ENCODE measurements at regions not wholly inside any gene's neighbourhood (a gene's known extent, or its start where the extent isn't known, plus 50 kb on each side); places are given as distances from the start of the nearest gene placed in this dataset.
A peak's percentile ranks its signal among the peaks of the same experiment; 100 is the strongest.

GRCh38 chr12:5369298-5369697 lies 62.6 kb upstream of the NTF3 start:
- H3K9me3 ChIP-seq = no peaks in the 10 kb centered on the region
- no peaks in the 10 kb centered on the region for H3K36me3 ChIP-seq (replicated peaks in 1 of 2; ENCODE audit: insufficient read depth in 1 of 2, low read depth in 2 of 2)
- 57 to 64% methylated on average over 6 of the region's 6 CpGs for WGBS, 2 donors
- H3K4me1 ChIP-seq = no peaks in the 10 kb centered on the region
- TF ChIP-seq POLR2A (IDR thresholded peaks at IDR 0.05) = no peak
- TF ChIP-seq, protein P1, sequence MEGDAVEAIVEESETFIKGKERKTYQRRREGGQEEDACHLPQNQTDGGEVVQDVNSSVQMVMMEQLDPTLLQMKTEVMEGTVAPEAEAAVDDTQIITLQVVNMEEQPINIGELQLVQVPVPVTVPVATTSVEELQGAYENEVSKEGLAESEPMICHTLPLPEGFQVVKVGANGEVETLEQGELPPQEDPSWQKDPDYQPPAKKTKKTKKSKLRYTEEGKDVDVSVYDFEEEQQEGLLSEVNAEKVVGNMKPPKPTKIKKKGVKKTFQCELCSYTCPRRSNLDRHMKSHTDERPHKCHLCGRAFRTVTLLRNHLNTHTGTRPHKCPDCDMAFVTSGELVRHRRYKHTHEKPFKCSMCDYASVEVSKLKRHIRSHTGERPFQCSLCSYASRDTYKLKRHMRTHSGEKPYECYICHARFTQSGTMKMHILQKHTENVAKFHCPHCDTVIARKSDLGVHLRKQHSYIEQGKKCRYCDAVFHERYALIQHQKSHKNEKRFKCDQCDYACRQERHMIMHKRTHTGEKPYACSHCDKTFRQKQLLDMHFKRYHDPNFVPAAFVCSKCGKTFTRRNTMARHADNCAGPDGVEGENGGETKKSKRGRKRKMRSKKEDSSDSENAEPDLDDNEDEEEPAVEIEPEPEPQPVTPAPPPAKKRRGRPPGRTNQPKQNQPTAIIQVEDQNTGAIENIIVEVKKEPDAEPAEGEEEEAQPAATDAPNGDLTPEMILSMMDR (IDR thresholded peaks at IDR 0.05) = no peak
- H3K27ac ChIP-seq = no peak overlapping the region
- no peak for ATAC-seq
- DNase-seq = no peak
- no peaks in the 10 kb centered on the region for H3K27me3 ChIP-seq
- no peak overlapping the region for H3K4me3 ChIP-seq
- intact Hi-C loops (cut with DNase I) = no loop called here

DNA sequence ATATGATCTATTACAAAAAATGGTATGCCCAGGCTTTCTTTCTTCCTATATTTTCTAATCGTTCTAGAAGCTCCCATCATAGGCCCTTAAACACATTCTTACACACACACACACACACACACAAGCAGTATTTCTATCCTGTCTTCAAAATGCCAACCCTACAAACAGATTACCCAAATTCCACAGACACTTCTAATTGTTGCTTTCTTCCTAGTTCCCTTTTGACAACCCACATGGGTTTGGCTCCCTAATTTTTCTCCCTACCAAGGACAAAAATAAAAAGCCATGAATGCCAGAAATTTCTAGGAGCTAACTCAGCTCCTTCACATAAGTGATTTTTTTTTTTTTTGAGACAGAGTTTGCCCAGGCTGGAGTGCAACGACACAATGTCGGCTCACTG lies 60.3 kb upstream of the NTF3 start:
- Histone ChIP-seq H3K36me3 (replicated peaks in 1 of 2; ENCODE audit: insufficient read depth in 1 of 2, low read depth in 2 of 2) (no peaks in the 10 kb centered on the region), H3K27me3 (no peaks in the 10 kb centered on the region), H3K4me3 (no peak overlapping the region), H3K4me1 (no peaks in the 10 kb centered on the region), H3K9me3 (no peaks in the 10 kb centered on the region), H3K27ac (no peak overlapping the region)
- WGBS, 2 donors = 65 to 73% methylated on average over 3 of the region's 3 CpGs
- intact Hi-C loops (cut with DNase I) = no loop called here
- no peak for ATAC-seq
- no peak for DNase-seq
- TF ChIP-seq, protein P1 (IDR thresholded peaks at IDR 0.05) = no peak
- TF ChIP-seq POLR2A (IDR thresholded peaks at IDR 0.05) = no peak

DNA sequence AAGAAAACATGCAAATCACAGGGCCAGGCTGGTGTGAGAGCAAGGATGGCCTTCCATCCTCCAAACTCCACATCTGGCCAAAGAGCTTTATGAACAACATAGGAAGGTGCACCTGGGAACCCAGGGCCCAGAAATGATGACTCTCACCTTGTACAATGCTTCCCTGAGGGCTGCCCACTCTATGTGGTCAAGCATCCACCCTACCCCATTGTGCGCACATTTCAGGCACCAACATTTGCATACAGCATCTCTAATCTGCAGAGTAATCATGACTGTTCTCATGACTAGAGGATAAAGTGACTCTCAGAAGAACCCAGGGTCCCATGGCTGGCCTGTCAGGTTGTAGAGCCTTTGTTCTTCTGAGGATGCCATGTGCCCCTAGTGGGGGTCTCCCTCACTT lies 57.2 kb upstream of the NTF3 start:
- no peak for DNase-seq
- intact Hi-C loops (cut with DNase I) = no loop called here
- Histone ChIP-seq H3K4me1 (no peaks in the 10 kb centered on the region), H3K4me3 (no peak overlapping the region), H3K9me3 (no peaks in the 10 kb centered on the region), H3K27me3 (no peaks in the 10 kb centered on the region), H3K27ac (no peak overlapping the region), H3K36me3 (replicated peaks in 1 of 2; ENCODE audit: insufficient read depth in 1 of 2, low read depth in 2 of 2) (no peaks in the 10 kb centered on the region)
- WGBS, 2 donors = 83 to 87% methylated on average over 1 of the region's 1 CpG
- no peak for ATAC-seq
- TF ChIP-seq, protein P1 (IDR thresholded peaks at IDR 0.05) = no peak
- no peak for TF ChIP-seq POLR2A (IDR thresholded peaks at IDR 0.05)

DNA sequence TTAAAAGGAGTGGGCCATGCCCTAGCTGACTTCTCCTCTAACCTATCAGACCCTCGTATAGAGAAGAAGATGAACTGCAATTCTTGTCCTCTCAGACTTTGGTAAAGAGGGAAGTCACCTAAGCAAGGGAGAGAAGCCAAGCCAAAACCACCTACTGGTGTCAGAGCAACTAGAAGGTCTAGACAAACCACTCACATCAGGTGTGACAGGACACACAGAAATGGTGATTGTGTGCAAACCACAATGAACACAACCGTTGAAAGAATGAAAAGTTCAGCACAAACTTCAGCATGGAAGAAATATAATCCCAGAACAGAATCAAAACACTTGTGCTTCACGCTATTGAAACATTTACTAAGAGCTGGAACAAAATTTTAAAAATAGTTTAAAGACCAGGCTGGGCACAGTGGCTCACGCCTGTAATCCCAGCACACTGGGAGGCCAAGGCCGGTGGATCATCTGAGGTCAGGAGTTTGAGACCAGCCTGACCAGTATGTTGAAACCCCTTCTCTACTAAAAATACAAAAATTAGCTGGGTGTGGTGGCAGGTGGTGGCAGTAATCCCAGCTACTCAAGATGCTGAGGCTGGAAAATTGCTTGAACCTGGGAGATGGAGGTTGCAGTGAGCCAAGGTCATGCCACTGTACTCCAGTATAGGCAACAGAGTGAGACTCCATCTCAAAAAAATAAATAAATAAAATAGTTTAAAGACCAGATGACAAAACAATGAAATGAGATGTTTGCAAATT lies 56.2 kb upstream of the NTF3 start:
- DNase-seq (no peak), ATAC-seq (no peak)
- Histone ChIP-seq H3K36me3 (replicated peaks in 1 of 2; ENCODE audit: insufficient read depth in 1 of 2, low read depth in 2 of 2) (no peaks in the 10 kb centered on the region), H3K4me1 (no peaks in the 10 kb centered on the region), H3K4me3 (no peak overlapping the region), H3K9me3 (no peaks in the 10 kb centered on the region), H3K27ac (no peak overlapping the region), H3K27me3 (no peaks in the 10 kb centered on the region)
- intact Hi-C loops (cut with DNase I) = no loop called here
- WGBS, 2 donors = 65 to 74% methylated on average over 5 of the region's 5 CpGs
- no peak for TF ChIP-seq POLR2A (IDR thresholded peaks at IDR 0.05)
- TF ChIP-seq, protein P1 (IDR thresholded peaks at IDR 0.05) = no peak

GRCh38 chr12:5376591-5377207 lies 55.2 kb upstream of the NTF3 start:
- WGBS, 2 donors = 60 to 61% methylated on average over 5 of the region's 5 CpGs
- Histone ChIP-seq H3K4me3 (no peak overlapping the region), H3K27ac (no peak overlapping the region), H3K36me3 (replicated peaks in 1 of 2; ENCODE audit: insufficient read depth in 1 of 2, low read depth in 2 of 2) (no peaks in the 10 kb centered on the region), H3K27me3 (no peaks in the 10 kb centered on the region), H3K9me3 (no peaks in the 10 kb centered on the region), H3K4me1 (no peaks in the 10 kb centered on the region)
- intact Hi-C loops (cut with DNase I) = no loop called here
- ATAC-seq (no peak), DNase-seq (peak in 1 of 4 donors; percentile 27)
- TF ChIP-seq POLR2A (IDR thresholded peaks at IDR 0.05) = no peak
- TF ChIP-seq, protein P1 (IDR thresholded peaks at IDR 0.05) = no peak
